NT2/D1 (cell line): ENCODE measurements at regions not wholly inside any gene's neighbourhood (a gene's known extent, or its start where the extent isn't known, plus 50 kb on each side); places are given as distances from the start of the nearest gene placed in this dataset.

Experiments used
- DNase-seq: peaks from one replicate; pipeline ENCODE4 v3.0.0-alpha.2; 2011; ENCODE audit warnings: low read depth, low spot score
- H3K27me3 ChIP-seq: 2 replicates; pipeline ENCODE4 v1.6.0; 2011; ENCODE audit warnings: mild to moderate bottlenecking; ENCODE audit not compliant: insufficient read length, insufficient read depth
- H3K36me3 ChIP-seq: 2 replicates; pipeline ENCODE4 v1.6.1; 2011; ENCODE audit warnings: mild to moderate bottlenecking, low read length, mixed read lengths; ENCODE audit not compliant: insufficient read depth, insufficient read length
- H3K4me1 ChIP-seq: 2 replicates; pipeline ENCODE4 v1.5.1; 2011; ENCODE audit not compliant: insufficient read depth, insufficient read length
- H3K4me3 ChIP-seq: 2 replicates; pipeline ENCODE4 v1.5.1; 2011; ENCODE audit warnings: low read depth; ENCODE audit not compliant: insufficient read length
- H3K9ac ChIP-seq: 2 replicates; pipeline ENCODE4 v1.6.0; 2011; ENCODE audit warnings: low read depth; ENCODE audit not compliant: insufficient read length
- H3K9me3 ChIP-seq: 2 replicates; pipeline ENCODE4 v1.5.1; 2011; ENCODE audit warnings: mild to moderate bottlenecking, low read length; ENCODE audit not compliant: insufficient read depth
- SUZ12 ChIP-seq: IDR thresholded peaks from 2 replicates; pipeline ENCODE4 v1.6.1; 2011; ENCODE audit not compliant: insufficient read length, insufficient read depth; ENCODE audit errors: extremely low read depth
- YY1 ChIP-seq: IDR thresholded peaks from 2 replicates; pipeline ENCODE4 v1.6.1; 2011; ENCODE audit not compliant: insufficient read length, insufficient read depth
- ZNF274 ChIP-seq: IDR thresholded peaks from 2 replicates; pipeline ENCODE4 v1.6.1; 2011; ENCODE audit warnings: mild to moderate bottlenecking, low read depth, low read length

- DNase-seq: no peak
- no peaks in the 10 kb centered on the region for H3K36me3 ChIP-seq
These were observed 147.5 kb downstream of the GATB start for GRCh38 chr4:151613290-151613689.

GRCh38 chr4:151614561-151614960 lies 146.2 kb downstream of the GATB start:
- DNase-seq: no peak
- Histone ChIP-seq H3K27me3 (no peaks in the 10 kb centered on the region), H3K9me3 (no peaks in the 10 kb centered on the region), H3K4me3 (no peak overlapping the region), H3K4me1 (no peaks in the 10 kb centered on the region), H3K36me3 (no peaks in the 10 kb centered on the region), H3K9ac (no peak overlapping the region)
- TF ChIP-seq SUZ12 (no peak), ZNF274 (no peak), YY1 (no peak)

More at GRCh38 chr4:151613290-151613689, 147.5 kb downstream of the GATB start:
- H3K27me3 ChIP-seq: no peaks in the 10 kb centered on the region
- H3K4me1 ChIP-seq: no peaks in the 10 kb centered on the region
- TF ChIP-seq SUZ12 (no peak), YY1 (no peak), ZNF274 (no peak)
- no peak overlapping the region for H3K4me3 ChIP-seq
- H3K9ac ChIP-seq: no peak overlapping the region
- no peaks in the 10 kb centered on the region for H3K9me3 ChIP-seq

GRCh38 chr4:151618858-151619257 lies 141.9 kb downstream of the GATB start:
- no peak for TF ChIP-seq ZNF274
- no peak for TF ChIP-seq YY1
- no peak for TF ChIP-seq SUZ12
- Histone ChIP-seq H3K4me3 (no peak overlapping the region), H3K27me3 (no peaks in the 10 kb centered on the region), H3K9ac (no peak overlapping the region), H3K36me3 (no peaks in the 10 kb centered on the region), H3K4me1 (no peaks in the 10 kb centered on the region), H3K9me3 (no peaks in the 10 kb centered on the region)
- no peak for DNase-seq

- DNase-seq: no peak
- Histone ChIP-seq H3K36me3 (no peaks in the 10 kb centered on the region), H3K4me1 (no peaks in the 10 kb centered on the region), H3K9ac (no peak overlapping the region), H3K4me3 (no peak overlapping the region), H3K27me3 (no peaks in the 10 kb centered on the region), H3K9me3 (no peaks in the 10 kb centered on the region)
- TF ChIP-seq YY1 (no peak), ZNF274 (no peak), SUZ12 (no peak)
These were observed 140.7 kb downstream of the GATB start for GRCh38 chr4:151620066-151620465.
